Thyroid gland (tissue), 4 donors: ENCODE measurements at regions not wholly inside any gene's neighbourhood (a gene's known extent, or its start where the extent isn't known, plus 50 kb on each side); places are given as distances from the start of the nearest gene placed in this dataset.

ENCODE experiments used
- CTCF ChIP-seq, 6 experiments: fragments of 200-600 bp in 3 of 6; fragments of 450-650 bp in 3 of 6; sonication (generic) in 3 of 6; IDR thresholded peaks; one replicate each; pipeline ENCODE4 v1.5.1; 2016 to 2019; ENCODE audit warnings: antibody characterized with exemption in 6 of 6, mild to moderate bottlenecking in 2 of 6, inconsistent platforms in 1 of 6, moderate library complexity in 1 of 6
- POLR2A ChIP-seq, 2 donors: fragments of 450-650 bp; IDR thresholded peaks; one replicate each; pipeline ENCODE4 v1.6.1; 2017; ENCODE audit warnings: antibody characterized with exemption in 2 of 2, mild to moderate bottlenecking in 2 of 2, moderate library complexity in 1 of 2

- no peak for TF ChIP-seq CTCF (IDR thresholded peaks at IDR 0.05)
- no peak for TF ChIP-seq POLR2A (IDR thresholded peaks at IDR 0.05)
Measured at GRCh38 chr20:18992418-18992817, 178.8 kb downstream of the SCP2D1 start.
